Endothelial cell of hepatic sinusoid (primary cell): ENCODE measurements at regions not wholly inside any gene's neighbourhood (a gene's known extent, or its start where the extent isn't known, plus 50 kb on each side); places are given as distances from the start of the nearest gene placed in this dataset.

ENCODE experiments used
- in situ Hi-C: cut with HindIII; loops from 2 replicates; pipeline ENCODE4 v1.10.0; 2017; ENCODE audit warnings: low sequenced_read_pairs

DNA sequence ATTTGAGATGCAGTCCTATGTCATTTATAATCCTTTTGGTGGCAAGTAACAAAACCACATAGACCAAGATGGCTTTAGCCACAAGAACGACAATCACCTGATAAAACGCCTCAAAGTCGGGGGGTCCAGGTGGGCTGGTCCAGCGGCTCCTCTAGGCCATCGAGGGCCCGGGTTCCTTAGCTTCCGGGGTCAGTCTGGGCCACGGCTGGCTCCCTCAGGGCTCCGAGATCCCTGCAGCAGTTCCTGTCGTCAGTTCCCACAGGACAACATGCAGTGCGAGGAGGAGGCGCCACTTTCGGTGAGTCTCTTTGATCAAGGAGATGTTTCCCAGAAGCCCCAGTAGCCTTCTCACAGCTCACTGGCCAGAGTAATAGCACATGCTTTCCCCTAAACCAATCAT is 574.6 kb downstream of the AACS start:
- in situ Hi-C loops: no loop called here

GRCh38 chr12:125643055-125643454 is 577.8 kb downstream of the AACS start:
- in situ Hi-C loops: no loop called here

- in situ Hi-C loops: no loop called here
Observed at GRCh38 chr12:125645724-125646123, 580.5 kb downstream of the AACS start.

DNA sequence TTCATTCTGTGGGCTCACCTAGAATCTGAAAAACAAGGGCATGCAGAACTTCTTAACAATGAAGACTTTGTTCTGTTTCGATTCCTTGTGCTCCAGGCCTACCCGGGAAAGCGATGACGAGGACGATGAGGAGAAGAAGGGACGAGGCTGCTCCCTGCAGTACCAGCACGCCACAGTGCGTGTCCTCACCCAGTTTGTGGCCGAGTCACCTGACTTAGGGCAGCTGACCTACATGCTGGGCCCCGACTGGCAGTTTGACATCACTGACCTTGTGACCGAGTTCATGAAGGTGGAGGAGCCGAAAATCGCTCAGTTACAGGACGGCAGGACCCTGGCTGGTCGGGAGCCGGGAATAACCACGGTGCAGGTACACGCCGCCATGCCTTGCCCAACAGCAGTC is 585.4 kb downstream of the AACS start:
- in situ Hi-C loops: no loop called here

DNA sequence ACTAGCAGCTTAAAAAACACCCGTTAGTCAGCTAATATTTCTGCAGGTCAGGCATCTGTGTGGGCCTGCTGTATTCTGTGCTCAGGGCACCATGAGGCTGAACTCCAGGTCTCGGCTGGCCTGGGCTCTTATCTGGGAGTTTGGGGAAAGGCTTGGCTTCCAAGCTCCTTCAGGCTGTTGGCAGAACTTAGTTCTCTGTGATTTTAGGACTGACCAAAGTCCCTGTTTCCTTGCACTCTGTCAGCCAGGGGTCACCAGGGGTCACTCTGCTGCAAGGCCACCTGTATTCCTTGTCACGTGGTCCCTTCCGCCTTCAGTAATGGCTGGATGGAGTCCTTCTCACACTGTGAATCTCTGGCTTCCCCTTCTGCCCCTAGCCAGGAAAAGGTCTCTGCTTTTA is 586.4 kb downstream of the AACS start:
- in situ Hi-C loops: no loop called here

DNA sequence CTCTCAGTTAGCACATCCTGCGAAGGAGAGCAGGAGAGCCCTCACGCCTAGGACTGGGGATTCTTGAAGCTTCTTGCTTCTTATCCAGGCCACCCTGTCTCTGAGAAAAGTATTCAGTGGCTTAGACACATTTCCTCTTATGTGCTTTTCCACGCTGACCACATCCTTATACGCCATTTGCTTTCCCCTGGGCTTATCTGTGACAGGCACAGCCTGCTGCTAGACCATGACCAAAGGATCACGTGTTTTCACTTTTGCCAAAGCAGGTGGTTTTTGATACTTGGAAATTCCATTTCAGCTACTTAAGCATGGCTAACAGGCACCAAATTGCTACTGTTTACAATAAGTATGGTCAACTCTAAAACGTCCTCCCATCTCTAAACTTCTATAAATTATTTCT is 587.4 kb downstream of the AACS start:
- in situ Hi-C loops: no loop called here

DNA sequence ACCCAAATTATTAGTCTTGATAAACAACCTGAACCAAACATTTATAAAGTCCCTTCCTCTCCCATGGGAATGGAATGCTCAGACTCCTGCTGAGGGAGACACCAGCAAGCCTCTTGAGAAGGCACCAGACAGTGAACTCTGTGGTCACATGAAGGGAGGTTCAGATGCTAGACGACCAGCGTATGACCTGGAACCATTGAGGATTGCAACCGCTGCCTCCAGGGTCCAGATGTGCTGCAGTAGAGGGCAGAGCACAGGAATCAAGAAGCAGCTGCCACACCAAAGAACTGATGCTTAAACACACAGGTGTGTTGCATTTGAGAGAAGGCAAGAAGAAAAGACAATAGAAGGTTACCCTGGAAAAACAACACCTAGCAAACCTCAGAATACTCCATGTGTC is 592.4 kb downstream of the AACS start:
- in situ Hi-C loops: no loop called here

GRCh38 chr12:125674554-125675338 is 609.5 kb downstream of the AACS start:
- in situ Hi-C loops: no loop called here

DNA sequence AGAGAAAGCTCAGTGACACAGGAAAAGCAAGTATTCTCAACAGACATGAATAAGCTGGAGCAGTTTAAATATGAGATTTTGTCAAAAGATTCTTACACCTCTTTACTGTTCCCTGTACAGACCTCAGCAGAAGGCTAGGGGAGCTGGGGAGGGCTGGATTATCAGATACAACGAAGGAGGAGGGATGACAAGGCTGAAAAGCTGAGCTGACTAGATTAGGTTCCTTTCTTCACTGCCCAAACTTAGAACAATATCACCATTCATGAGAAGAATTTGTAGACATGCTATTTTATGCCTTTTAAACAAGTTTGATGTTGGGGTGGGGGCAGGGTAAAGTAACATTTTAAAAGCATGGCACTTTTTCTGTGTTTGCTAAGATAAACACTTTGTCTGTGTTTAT is 611.1 kb downstream of the AACS start:
- in situ Hi-C loops: no loop called here

DNA sequence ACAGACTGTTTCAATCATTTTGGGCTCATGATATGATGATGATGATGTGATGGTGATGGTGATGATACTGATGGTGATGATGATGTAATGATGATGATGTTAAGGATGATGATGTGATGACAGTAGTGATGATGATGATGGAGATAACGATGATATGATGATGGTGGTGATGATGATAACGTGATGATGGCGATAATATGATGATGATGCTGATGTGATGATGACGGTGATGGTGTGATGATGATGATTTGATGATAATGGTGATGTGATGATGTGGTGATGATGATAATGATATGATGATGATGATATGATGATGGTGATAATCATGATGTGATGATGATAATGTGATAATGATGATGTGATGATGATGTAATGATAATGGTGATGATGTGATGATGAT is 612.6 kb downstream of the AACS start:
- in situ Hi-C loops: no loop called here

- in situ Hi-C loops: no loop called here
Observed at GRCh38 chr12:125678589-125678993, 613.4 kb downstream of the AACS start.

GRCh38 chr12:125683748-125684381 is 618.6 kb downstream of the AACS start:
- in situ Hi-C loops: no loop called here

- in situ Hi-C loops: no loop called here
Observed at GRCh38 chr12:125684968-125685790, 619.9 kb downstream of the AACS start.

DNA sequence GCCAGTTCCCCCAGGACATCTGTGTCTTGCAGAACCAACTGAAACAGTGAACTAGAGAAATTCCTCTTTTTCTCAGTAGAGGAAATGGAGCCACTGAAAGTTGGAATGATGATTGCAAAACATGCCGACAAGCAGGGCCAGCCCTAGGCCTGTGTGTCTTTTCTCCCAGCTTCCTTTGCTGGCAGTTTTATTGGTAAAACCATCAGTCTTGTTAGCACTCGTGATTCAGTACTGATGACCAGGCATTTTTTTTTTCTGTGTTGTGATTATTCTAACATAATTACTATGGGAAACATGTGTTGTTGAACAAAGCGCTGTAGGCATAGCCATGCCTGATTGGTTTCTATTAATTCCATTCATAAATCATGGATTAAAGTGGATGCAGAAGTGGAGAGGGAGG is 620.7 kb downstream of the AACS start:
- in situ Hi-C loops: no loop called here

GRCh38 chr12:125687403-125687802 is 622.2 kb downstream of the AACS start:
- in situ Hi-C loops: no loop called here

DNA sequence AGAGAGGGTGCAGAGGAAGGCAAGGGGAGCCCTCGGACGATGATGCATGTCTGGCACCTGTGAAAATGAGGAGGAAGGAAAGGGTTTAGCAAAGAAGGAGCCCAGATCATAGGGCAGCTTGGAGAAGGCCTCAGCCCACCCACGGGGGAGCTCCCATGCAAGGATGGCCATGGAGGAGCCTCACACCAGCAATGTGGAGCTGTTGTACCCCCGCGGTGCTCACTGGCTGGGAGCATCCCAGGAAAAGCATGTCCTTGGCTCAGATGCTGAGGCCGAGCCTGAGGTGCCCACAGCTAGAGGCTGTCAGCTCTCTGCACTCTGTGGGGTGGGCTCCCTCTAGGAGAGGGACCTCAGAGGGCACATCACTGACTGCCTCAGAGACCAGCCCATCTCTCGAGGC is 622.6 kb downstream of the AACS start:
- in situ Hi-C loops: no loop called here

DNA sequence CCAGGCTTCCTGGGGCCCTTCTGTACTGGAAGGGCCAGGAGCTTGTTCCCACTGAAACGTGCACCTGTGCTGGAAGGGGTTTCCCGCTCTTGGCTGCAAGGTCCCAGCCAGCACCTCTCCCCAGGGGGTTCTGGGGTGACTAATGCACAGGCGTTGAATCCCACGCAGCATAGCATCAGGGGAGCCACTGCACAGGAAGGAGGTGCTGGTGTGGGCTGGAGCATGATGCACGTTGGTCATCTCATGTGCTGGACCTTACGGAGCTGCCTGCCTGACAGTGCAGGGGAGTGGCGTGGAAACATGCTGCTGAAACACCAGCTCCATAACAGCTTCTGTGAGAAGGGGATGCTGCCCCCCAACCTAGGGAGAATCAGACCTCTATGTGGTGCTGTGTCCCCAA is 623.0 kb downstream of the AACS start:
- in situ Hi-C loops: no loop called here

- in situ Hi-C loops: no loop called here
Observed at GRCh38 chr12:125688881-125689280, 623.6 kb downstream of the AACS start.

DNA sequence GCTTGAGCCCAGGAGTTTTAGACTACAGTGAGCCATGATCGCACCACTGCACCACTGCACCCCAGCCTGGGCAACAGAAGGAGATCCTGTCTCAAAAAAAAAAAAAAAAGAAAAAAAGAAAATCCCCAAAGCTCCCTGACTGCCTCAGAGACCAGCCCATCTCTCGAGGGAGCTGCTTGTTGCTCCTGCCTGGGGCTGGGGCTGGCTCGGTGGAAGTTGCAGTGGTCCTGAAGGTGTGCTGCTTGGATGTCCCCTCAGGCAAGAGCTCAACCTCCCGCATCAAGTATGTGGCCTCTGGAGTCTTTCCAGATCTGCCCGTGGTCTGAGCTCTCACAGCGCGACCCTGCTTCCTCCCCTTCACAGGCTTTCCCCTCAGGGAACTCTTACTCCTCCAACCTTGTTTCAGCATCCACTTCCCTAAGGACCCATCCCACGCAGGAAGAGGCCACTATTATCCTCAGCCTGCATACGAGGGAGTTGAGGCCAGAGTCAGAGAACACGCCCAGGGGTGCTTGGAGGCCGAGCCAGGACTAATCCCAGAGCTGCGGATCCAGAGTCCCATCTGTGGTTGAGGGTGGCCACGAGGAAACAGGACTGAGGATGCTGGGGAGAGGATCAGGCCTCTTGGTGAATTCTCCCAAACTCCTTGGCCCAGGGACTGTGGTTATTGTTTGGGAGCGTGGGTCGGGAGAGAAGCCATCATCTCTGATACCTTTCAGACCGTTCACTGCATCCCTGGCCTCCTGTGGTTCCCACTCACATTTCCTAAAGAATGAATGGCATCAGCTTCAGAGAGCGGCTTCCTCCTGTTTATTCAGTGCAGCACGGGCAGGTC is 624.6 kb downstream of the AACS start:
- in situ Hi-C loops: no loop called here

- in situ Hi-C loops: no loop called here
Observed at GRCh38 chr12:125690841-125691240, 625.6 kb downstream of the AACS start.

DNA sequence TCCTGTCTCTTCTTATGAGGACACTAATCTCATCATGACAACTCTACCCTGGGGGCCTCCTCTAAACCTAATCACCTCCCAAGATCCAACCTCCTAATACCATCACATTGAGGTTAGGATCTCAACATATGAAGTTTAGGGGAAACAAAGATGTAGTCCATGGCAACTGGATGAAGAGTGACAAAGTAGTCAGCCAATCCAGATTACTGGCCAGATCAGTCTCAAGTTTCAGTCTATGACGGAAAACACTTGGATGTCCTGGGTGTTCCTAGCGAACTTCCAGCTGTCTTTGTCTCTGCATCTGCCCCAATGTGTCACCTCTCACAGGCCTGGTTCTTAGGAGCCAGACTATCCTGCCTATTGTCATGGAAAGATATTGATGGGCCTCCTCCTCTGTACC is 630.8 kb downstream of the AACS start:
- in situ Hi-C loops: no loop called here
